GM12891 (cell line): ENCODE measurements at regions not wholly inside any gene's neighbourhood (a gene's known extent, or its start where the extent isn't known, plus 50 kb on each side); places are given as distances from the start of the nearest gene placed in this dataset.

Source experiments
- DNase-seq: peaks from one replicate; pipeline ENCODE4 v3.0.0; 2011; ENCODE audit warnings: low spot score; ENCODE audit not compliant: insufficient read length
- FAIRE-seq: peaks from 2 replicates; lab custom pipeline; 2011; peaks lifted over from hg19 to GRCh38; lab: Jason Lieb, UNC
- PAX5 ChIP-seq: IDR thresholded peaks from 2 replicates; pipeline ENCODE4 v1.6.1; 2011; ENCODE audit warnings: low read length, moderate library complexity, mild to moderate bottlenecking; ENCODE audit not compliant: insufficient read depth, severe bottlenecking
- POLR2A ChIP-seq: IDR thresholded peaks from 2 replicates; pipeline ENCODE4 v1.6.1; 2011; ENCODE audit warnings: low read depth, low read length, control low read depth
- POLR2AphosphoS5 ChIP-seq: IDR thresholded peaks from 2 replicates; pipeline ENCODE4 v1.6.1; 2011; ENCODE audit warnings: low read depth, low read length, control low read depth
- POU2F2 ChIP-seq: IDR thresholded peaks from 2 replicates; pipeline ENCODE4 v1.6.1; 2011; ENCODE audit warnings: low read depth, mild to moderate bottlenecking, control low read depth, low read length, moderate library complexity
- SPI1 ChIP-seq: IDR thresholded peaks from 2 replicates; pipeline ENCODE4 v1.6.1; 2011; ENCODE audit warnings: low read depth, low read length, control low read depth
- TAF1 ChIP-seq: IDR thresholded peaks from 2 replicates; pipeline ENCODE4 v1.6.1; 2011; ENCODE audit warnings: low read depth, low read length, control low read depth

DNA sequence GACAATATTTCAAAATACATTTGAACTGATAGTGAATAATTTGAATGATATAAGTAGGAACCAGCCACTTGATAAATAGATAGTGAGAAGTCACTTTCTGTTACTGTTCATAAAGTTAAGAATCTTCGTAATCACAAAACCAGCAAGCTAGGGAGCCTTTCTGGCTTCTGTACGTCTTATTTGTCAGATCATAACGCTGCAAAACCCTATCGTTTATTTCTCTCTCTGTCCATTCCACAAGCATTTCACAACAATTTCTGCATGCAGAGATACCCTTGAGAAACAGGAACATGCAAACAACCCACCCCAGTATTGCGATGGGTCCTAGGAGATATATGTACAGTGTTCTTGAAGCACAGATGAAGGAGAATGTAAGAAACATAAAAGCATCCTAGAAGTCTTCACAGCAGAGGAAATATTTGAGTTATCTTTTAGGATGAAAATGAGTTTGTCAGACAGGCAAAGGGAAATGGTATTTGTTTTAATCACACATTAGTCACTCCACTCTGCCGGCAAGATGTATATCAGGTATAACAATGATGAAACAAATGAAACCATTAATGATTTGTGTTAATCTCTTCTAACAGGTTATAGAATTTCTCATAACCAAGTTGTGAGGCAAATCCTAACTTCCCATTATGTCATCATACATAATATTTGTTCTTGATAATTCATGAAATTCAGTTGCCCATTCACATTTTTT, 668.7 kb upstream of the FTMT start:
- FAIRE-seq (no peak), DNase-seq (no peak)
- no peak for TF ChIP-seq TAF1

DNA sequence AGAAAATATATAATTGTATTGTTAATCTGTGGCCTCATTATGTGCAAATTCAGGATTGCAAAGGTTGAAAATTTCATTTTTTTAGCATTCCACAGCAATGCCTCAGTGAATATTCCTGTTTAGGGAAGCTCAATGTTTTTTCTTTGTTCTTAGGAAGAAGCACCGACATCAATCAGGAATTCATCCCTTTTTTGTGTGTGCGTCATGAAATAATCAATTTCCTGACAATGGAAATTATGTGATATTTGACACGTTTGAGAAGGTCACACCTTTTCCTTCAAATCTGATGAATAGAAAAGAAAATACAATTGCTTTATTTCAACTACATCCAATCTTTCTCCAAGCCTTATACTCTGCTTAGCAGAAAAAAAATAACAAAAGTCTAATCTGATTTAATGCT, 662.8 kb upstream of the FTMT start:
- no peak for TF ChIP-seq SPI1
- DNase-seq (no peak), FAIRE-seq (no peak)

DNA sequence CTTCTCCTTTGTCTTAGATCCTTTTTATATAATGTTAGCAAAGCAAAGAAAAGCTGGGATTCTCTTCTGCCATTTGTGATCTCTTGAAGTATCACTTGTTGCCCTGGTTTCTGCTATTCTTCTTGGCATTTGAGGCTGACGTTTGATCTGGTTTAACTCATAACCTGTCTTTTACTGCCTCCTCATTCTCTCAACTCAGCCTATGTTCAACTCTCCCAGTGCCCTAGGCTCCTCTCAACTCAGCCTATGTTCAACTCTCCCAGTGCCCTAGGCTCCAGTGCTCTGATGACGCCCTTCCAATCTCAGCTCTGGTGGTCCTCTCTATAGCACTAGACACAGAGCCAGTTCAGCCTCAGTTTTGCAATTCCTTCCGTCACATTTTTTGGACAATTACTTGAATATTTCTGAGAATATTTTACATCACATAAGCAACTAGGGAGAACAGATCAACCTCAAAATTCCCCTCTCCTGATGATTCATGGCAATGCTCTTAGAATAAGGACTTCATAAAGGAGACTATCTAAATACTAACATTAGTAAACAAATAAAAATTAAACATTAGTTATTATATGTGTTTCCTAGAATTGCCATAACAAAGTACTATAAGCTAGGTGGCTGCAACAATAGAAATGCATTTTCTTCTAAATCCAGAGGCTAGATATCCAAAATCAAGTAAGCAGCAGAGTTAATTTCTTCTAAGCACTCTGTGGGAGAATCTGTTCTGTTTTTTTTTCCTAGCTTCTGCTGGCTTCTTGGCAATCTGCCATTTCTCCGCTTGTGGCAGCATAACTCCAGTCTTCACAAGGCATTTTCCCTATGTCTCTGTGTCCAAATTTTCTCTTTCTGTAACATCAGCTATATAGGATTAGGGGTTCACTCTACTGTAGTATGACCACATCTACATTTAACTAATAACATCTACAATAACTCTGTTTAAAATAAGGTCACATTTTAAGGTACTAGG, 662.1 kb upstream of the FTMT start:
- FAIRE-seq, result no peak
- no peak for DNase-seq
- TF ChIP-seq POLR2A, result no peak
- no peak for TF ChIP-seq SPI1
- no peak for TF ChIP-seq POLR2AphosphoS5
- no peak for TF ChIP-seq PAX5
- TF ChIP-seq POU2F2, result no peak
- TF ChIP-seq TAF1, result no peak

GRCh38 chr5:121199216-121199999, 652.3 kb upstream of the FTMT start:
- FAIRE-seq, result no peak
- no peak for TF ChIP-seq SPI1
- no peak for TF ChIP-seq POLR2AphosphoS5
- no peak for TF ChIP-seq TAF1
- no peak for TF ChIP-seq POU2F2
- DNase-seq, result no peak

- FAIRE-seq (no peak), DNase-seq (no peak)
- TF ChIP-seq PAX5 (no peak), POU2F2 (no peak), POLR2A (no peak), SPI1 (no peak), POLR2AphosphoS5 (no peak), TAF1 (no peak)
Measured at GRCh38 chr5:121218086-121218485, 633.6 kb upstream of the FTMT start.

GRCh38 chr5:121221483-121221882, 630.2 kb upstream of the FTMT start:
- FAIRE-seq (no peak), DNase-seq (no peak)
- TF ChIP-seq POLR2A (no peak), TAF1 (no peak)

- TF ChIP-seq POU2F2 (no peak), POLR2AphosphoS5 (no peak)
- DNase-seq, result no peak
- no peak for FAIRE-seq
Measured at GRCh38 chr5:121226765-121227164, 624.9 kb upstream of the FTMT start.

DNA sequence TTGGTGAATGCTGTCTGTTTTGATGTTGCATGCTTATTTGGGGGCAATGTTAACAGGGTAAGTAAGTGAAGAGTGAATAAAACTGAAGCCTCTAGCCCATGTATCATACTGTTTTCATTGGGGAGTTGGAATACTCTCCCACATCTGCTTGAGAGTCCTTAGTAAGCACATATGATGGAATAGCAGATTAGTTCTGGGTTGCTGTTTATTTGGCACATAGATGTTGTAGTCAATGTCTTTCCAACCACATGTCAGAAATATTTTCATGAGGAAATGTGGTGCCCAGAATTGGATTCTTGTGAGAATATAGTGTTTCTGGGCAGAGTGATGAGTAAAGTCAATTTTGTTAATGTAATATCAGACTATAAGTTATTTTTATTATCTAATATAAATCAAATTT, 611.7 kb upstream of the FTMT start:
- FAIRE-seq, result no peak
- TF ChIP-seq POLR2AphosphoS5 (no peak), POLR2A (no peak), POU2F2 (no peak), PAX5 (no peak), TAF1 (no peak), SPI1 (no peak)

DNA sequence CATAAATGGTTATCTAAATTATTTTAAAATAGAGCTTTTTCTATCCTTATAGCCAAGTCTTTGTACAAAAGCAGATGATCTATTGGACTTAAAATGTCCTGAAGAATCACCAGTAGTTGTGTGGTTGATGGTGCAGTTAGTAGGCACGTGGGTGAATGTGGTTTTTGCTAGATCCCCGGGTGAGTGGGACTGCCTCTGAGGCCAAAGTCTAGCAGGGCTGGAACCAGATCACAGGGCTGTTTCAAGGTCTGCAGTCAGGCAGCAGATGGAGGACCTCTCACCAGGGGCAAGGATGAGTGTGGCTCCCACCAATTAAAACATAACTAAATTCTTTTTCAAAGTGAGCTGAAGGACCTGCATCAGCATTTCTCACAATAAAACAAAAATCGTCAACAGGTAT, 604.7 kb upstream of the FTMT start:
- DNase-seq (no peak), FAIRE-seq (no peak)

More for the DNA sequence above, 611.7 kb upstream of the FTMT start:
- DNase-seq, result no peak

GRCh38 chr5:121251954-121252353, 599.7 kb upstream of the FTMT start:
- TF ChIP-seq POLR2A (no peak), POLR2AphosphoS5 (no peak), TAF1 (no peak), PAX5 (no peak)
- no peak for DNase-seq
- FAIRE-seq, result no peak

More for the DNA sequence above, 604.7 kb upstream of the FTMT start:
- no peak for TF ChIP-seq SPI1
- no peak for TF ChIP-seq POU2F2
- no peak for TF ChIP-seq POLR2AphosphoS5
- no peak for TF ChIP-seq PAX5
